ENCODE measurements at regions not wholly inside any gene's neighbourhood (a gene's known extent, or its start where the extent isn't known, plus 50 kb on each side); places are given as distances from the start of the nearest gene placed in this dataset.

- no peak for DNase-seq (ENCODE audit: low read depth in 4 of 4, low spot score in 3 of 4)
Measured at GRCh38 chr20:12262747-12263146, 345.1 kb downstream of the BTBD3 start.

- no peak for DNase-seq (ENCODE audit: low read depth in 4 of 4, low spot score in 3 of 4)
Measured at GRCh38 chr20:12264711-12265110, 347.0 kb downstream of the BTBD3 start.

GRCh38 chr20:12265662-12266061 lies 348.0 kb downstream of the BTBD3 start:
- no peak for DNase-seq (ENCODE audit: low read depth in 4 of 4, low spot score in 3 of 4)

- DNase-seq (ENCODE audit: low read depth in 4 of 4, low spot score in 3 of 4): no peak
Measured at GRCh38 chr20:12269579-12269978, 351.9 kb downstream of the BTBD3 start.

- no peak for DNase-seq (ENCODE audit: low read depth in 4 of 4, low spot score in 3 of 4)
Measured at GRCh38 chr20:12270863-12271262, 353.2 kb downstream of the BTBD3 start.

- no peak for DNase-seq (ENCODE audit: low read depth in 4 of 4, low spot score in 3 of 4)
Measured at GRCh38 chr20:12276011-12276673, 358.4 kb downstream of the BTBD3 start.

GRCh38 chr20:12287575-12287974 lies 369.9 kb downstream of the BTBD3 start:
- peak in 2 of 4 donors; percentile 5 to 18 for DNase-seq (ENCODE audit: low read depth in 4 of 4, low spot score in 3 of 4)

- DNase-seq (ENCODE audit: low read depth in 4 of 4, low spot score in 3 of 4): no peak
Measured at GRCh38 chr20:12289465-12289864, 371.8 kb downstream of the BTBD3 start.

- no peak for DNase-seq (ENCODE audit: low read depth in 4 of 4, low spot score in 3 of 4)
Measured at GRCh38 chr20:12291386-12291785, 373.7 kb downstream of the BTBD3 start.

GRCh38 chr20:12293900-12294299 lies 376.2 kb downstream of the BTBD3 start:
- DNase-seq (ENCODE audit: low read depth in 4 of 4, low spot score in 3 of 4): no peak

- DNase-seq (ENCODE audit: low read depth in 4 of 4, low spot score in 3 of 4): no peak
Measured at GRCh38 chr20:12294678-12295077, 377.0 kb downstream of the BTBD3 start.

- no peak for DNase-seq (ENCODE audit: low read depth in 4 of 4, low spot score in 3 of 4)
Measured at GRCh38 chr20:12305188-12305950, 387.7 kb downstream of the BTBD3 start.

- DNase-seq (ENCODE audit: low read depth in 4 of 4, low spot score in 3 of 4): no peak
Measured at GRCh38 chr20:12306107-12306506, 388.4 kb downstream of the BTBD3 start.

- DNase-seq (ENCODE audit: low read depth in 4 of 4, low spot score in 3 of 4): no peak
Measured at GRCh38 chr20:12311094-12311865, 393.6 kb downstream of the BTBD3 start.

- DNase-seq (ENCODE audit: low read depth in 4 of 4, low spot score in 3 of 4): no peak
Measured at GRCh38 chr20:12315652-12316051, 398.0 kb downstream of the BTBD3 start.

- DNase-seq (ENCODE audit: low read depth in 4 of 4, low spot score in 3 of 4): no peak
Measured at GRCh38 chr20:12316794-12317193, 399.1 kb downstream of the BTBD3 start.

- DNase-seq (ENCODE audit: low read depth in 4 of 4, low spot score in 3 of 4): no peak
Measured at GRCh38 chr20:12317433-12317832, 399.7 kb downstream of the BTBD3 start.

- DNase-seq (ENCODE audit: low read depth in 4 of 4, low spot score in 3 of 4): no peak
Measured at GRCh38 chr20:12318043-12318442, 400.4 kb downstream of the BTBD3 start.

GRCh38 chr20:12321736-12322135 lies 404.0 kb downstream of the BTBD3 start:
- no peak for DNase-seq (ENCODE audit: low read depth in 4 of 4, low spot score in 3 of 4)

- DNase-seq (ENCODE audit: low read depth in 4 of 4, low spot score in 3 of 4): no peak
Measured at GRCh38 chr20:12327205-12327604, 409.5 kb downstream of the BTBD3 start.

- DNase-seq (ENCODE audit: low read depth in 4 of 4, low spot score in 3 of 4): no peak
Measured at GRCh38 chr20:12331236-12331635, 413.5 kb downstream of the BTBD3 start.

GRCh38 chr20:12337601-12338000 lies 419.9 kb downstream of the BTBD3 start:
- no peak for DNase-seq (ENCODE audit: low read depth in 4 of 4, low spot score in 3 of 4)
